Liver (tissue), 8 donors: ENCODE measurements at regions not wholly inside any gene's neighbourhood (a gene's known extent, or its start where the extent isn't known, plus 50 kb on each side); places are given as distances from the start of the nearest gene placed in this dataset.

Source experiments
- DNase-seq: peaks from one replicate; pipeline ENCODE4 v3.0.0-alpha.2; 2017; ENCODE audit warnings: low spot score
- H3K27ac ChIP-seq, 2 donors: one replicate each; pipeline ENCODE4 v1.7.0; 2013; ENCODE audit warnings: inconsistent platforms in 2 of 2, low read length in 2 of 2, control low read depth in 1 of 2, low read depth in 1 of 2, mild to moderate bottlenecking in 1 of 2
- H3K27me3 ChIP-seq, 4 donors: one replicate each; pipeline versions ENCODE4 v1.6.1 to v1.7.0; 2013; ENCODE audit warnings: low read length in 3 of 4, inconsistent platforms in 1 of 4, mild to moderate bottlenecking in 1 of 4, moderate library complexity in 1 of 4; ENCODE audit not compliant: control insufficient read depth in 4 of 4, insufficient read depth in 4 of 4
- H3K36me3 ChIP-seq, 4 donors: one replicate each; pipeline versions ENCODE4 v1.6.1 to v1.7.0; 2013; ENCODE audit warnings: low read length in 3 of 4, mild to moderate bottlenecking in 3 of 4, low read depth in 1 of 4, moderate library complexity in 1 of 4; ENCODE audit not compliant: control insufficient read depth in 4 of 4, insufficient read depth in 3 of 4
- H3K4me1 ChIP-seq, 4 donors: one replicate each; pipeline versions ENCODE4 v1.6.1 to v1.7.0; 2013; ENCODE audit warnings: low read length in 3 of 4, mild to moderate bottlenecking in 3 of 4, moderate library complexity in 1 of 4; ENCODE audit not compliant: control insufficient read depth in 4 of 4, insufficient read depth in 4 of 4
- H3K4me3 ChIP-seq, 3 donors: one replicate each; pipeline versions ENCODE4 v1.6.1 to v1.7.0; 2013; ENCODE audit warnings: low read length in 3 of 3, control low read depth in 1 of 3, low read depth in 1 of 3, mild to moderate bottlenecking in 1 of 3
- H3K9ac ChIP-seq, 2 donors: one replicate each; pipeline ENCODE4 v1.7.0; 2013; ENCODE audit warnings: low read length in 2 of 2, mild to moderate bottlenecking in 2 of 2, moderate library complexity in 2 of 2, control low read depth in 1 of 2, low read depth in 1 of 2
- H3K9me3 ChIP-seq, 4 donors: one replicate each; pipeline versions ENCODE4 v1.6.1 to v1.7.0; 2013; ENCODE audit warnings: low read length in 3 of 4; ENCODE audit not compliant: control insufficient read depth in 4 of 4
- ATF3 ChIP-seq: IDR thresholded peaks from 2 replicates; pipeline ENCODE4 v1.6.1; 2016; ENCODE audit warnings: antibody characterized with exemption
- CTCF ChIP-seq: fragments of 150-350 bp; IDR thresholded peaks from 2 replicates; pipeline ENCODE4 v1.5.1; 2017; ENCODE audit warnings: improper control_type of control experiment, low read depth, low read length; ENCODE audit not compliant: missing input control
- EGR1 ChIP-seq, 2 donors: IDR thresholded peaks; 2 replicates each; pipeline ENCODE4 v1.6.1; 2016 to 2018; ENCODE audit warnings: antibody characterized with exemption in 2 of 2, low read depth in 2 of 2
- FOXA1 ChIP-seq: IDR thresholded peaks from 2 replicates; pipeline ENCODE4 v1.6.1; 2016; ENCODE audit warnings: antibody characterized with exemption
- FOXA2 ChIP-seq: IDR thresholded peaks from 2 replicates; pipeline ENCODE4 v1.6.1; 2016; ENCODE audit warnings: antibody characterized with exemption
- HNF4A ChIP-seq, 2 donors: conservative IDR thresholded peaks; 2 replicates each; pipeline ENCODE4 v1.6.1; 2016; ENCODE audit warnings: antibody characterized with exemption in 2 of 2, mild to moderate bottlenecking in 2 of 2
- HNF4G ChIP-seq: IDR thresholded peaks from 2 replicates; pipeline ENCODE4 v1.6.1; 2016; ENCODE audit warnings: antibody characterized with exemption
- JUND ChIP-seq, 2 donors: IDR thresholded peaks; 2 replicates each; pipeline ENCODE4 v1.6.1; 2016; ENCODE audit warnings: antibody characterized with exemption in 2 of 2
- MAX ChIP-seq: IDR thresholded peaks from 2 replicates; pipeline ENCODE4 v1.6.1; 2016; ENCODE audit warnings: antibody characterized with exemption
- NR2F2 ChIP-seq: IDR thresholded peaks from 2 replicates; pipeline ENCODE4 v1.6.1; 2016; ENCODE audit warnings: antibody characterized with exemption
- RAD21 ChIP-seq, 2 donors: IDR thresholded peaks; 2 replicates each; pipeline ENCODE4 v1.6.1; 2016; ENCODE audit warnings: antibody characterized with exemption in 2 of 2, mild to moderate bottlenecking in 2 of 2
- REST ChIP-seq: IDR thresholded peaks from 2 replicates; pipeline ENCODE4 v1.6.1; 2016; ENCODE audit warnings: antibody characterized with exemption, mild to moderate bottlenecking
- RXRA ChIP-seq, 2 donors: IDR thresholded peaks; 2 replicates each; pipeline ENCODE4 v1.6.1; 2017 to 2018; ENCODE audit warnings: antibody characterized with exemption in 2 of 2, mild to moderate bottlenecking in 1 of 2
- SP1 ChIP-seq: IDR thresholded peaks from 2 replicates; pipeline ENCODE4 v1.6.1; 2018; ENCODE audit warnings: antibody characterized with exemption, mild to moderate bottlenecking
- TAF1 ChIP-seq: conservative IDR thresholded peaks from 2 replicates; pipeline ENCODE4 v1.6.1; 2016; ENCODE audit warnings: antibody characterized with exemption, mild to moderate bottlenecking
- YY1 ChIP-seq: IDR thresholded peaks from 2 replicates; pipeline ENCODE4 v1.6.1; 2016; ENCODE audit warnings: antibody characterized with exemption, mild to moderate bottlenecking
- ZBTB33 ChIP-seq: IDR thresholded peaks from 2 replicates; pipeline ENCODE4 v1.6.1; 2016; ENCODE audit warnings: antibody characterized with exemption
- WGBS: extraction: QIAGEN DNeasy Blood & Tissue Kit; methylation state at CpG from one replicate; pipeline ENCODE4 v1.1.7; 2013; 5-methylcytosine and 5-hydroxymethylcytosine counted together
- donor health status: healthy.
- donor health status: healthy.
- donor health status: healthy.
- donor health status: healthy.
- donor health status: healthy.

- TF ChIP-seq YY1, result no peak
- no peak for TF ChIP-seq HNF4A (conservative IDR thresholded peaks at IDR 0.05)
These were observed 1130.3 kb upstream of the CITED2 start (continued) for GRCh38 chr6:140504776-140505175.

- no peaks in the 10 kb centered on the region for H3K27me3 ChIP-seq
- H3K27ac ChIP-seq, result no peak overlapping the region
- no peak overlapping the region for H3K9ac ChIP-seq
- TF ChIP-seq FOXA2 (no peak), FOXA1 (no peak), ATF3 (no peak)
- H3K4me1 ChIP-seq, result no peaks in the 10 kb centered on the region
- H3K4me3 ChIP-seq, result no peak overlapping the region
- H3K36me3 ChIP-seq, result no peaks in the 10 kb centered on the region
- DNase-seq, result no peak
- H3K9me3 ChIP-seq, result no peaks in the 10 kb centered on the region
- 93% methylated on average over 3 of the region's 3 CpGs for WGBS
These were observed 1126.4 kb upstream of the CITED2 start for GRCh38 chr6:140500849-140501248.

GRCh38 chr6:140499607-140500006, 1125.2 kb upstream of the CITED2 start:
- H3K27me3 ChIP-seq, result no peaks in the 10 kb centered on the region
- no peaks in the 10 kb centered on the region for H3K4me1 ChIP-seq
- DNase-seq, result no peak
- H3K4me3 ChIP-seq, result no peak overlapping the region
- no peaks in the 10 kb centered on the region for H3K36me3 ChIP-seq
- no peak overlapping the region for H3K27ac ChIP-seq
- 94% methylated on average over 1 of the region's 1 CpG for WGBS
- H3K9ac ChIP-seq, result no peak overlapping the region
- no peaks in the 10 kb centered on the region for H3K9me3 ChIP-seq
- TF ChIP-seq CTCF (no peak), YY1 (no peak), HNF4G (no peak), TAF1 (no peak), ZBTB33 (no peak), REST (no peak), FOXA2 (no peak), FOXA1 (no peak), SP1 (no peak), NR2F2 (no peak), RAD21 (IDR thresholded peaks at IDR 0.05) (no peak), JUND (IDR thresholded peaks at IDR 0.05) (no peak), RXRA (IDR thresholded peaks at IDR 0.05) (no peak), EGR1 (IDR thresholded peaks at IDR 0.05; ENCODE audit: low read depth in 2 of 2) (no peak), MAX (no peak)
